Uterus (tissue), 3 donors: ENCODE measurements at regions not wholly inside any gene's neighbourhood (a gene's known extent, or its start where the extent isn't known, plus 50 kb on each side); places are given as distances from the start of the nearest gene placed in this dataset.

ENCODE experiments used
- DNase-seq, 2 donors: peaks; one replicate each; pipeline ENCODE4 v3.0.0-alpha.2; 2019 to 2020
- H3K27ac ChIP-seq, 2 donors: fragments of 200-600 bp; sonication (generic); 1 replicate in 1 of 2; 2 replicates in 1 of 2; pipeline ENCODE4 v1.5.1; 2016 to 2018
- H3K27me3 ChIP-seq, 2 donors: fragments of 200-600 bp; sonication (generic); one replicate each; pipeline ENCODE4 v1.5.1; 2018 to 2019; ENCODE audit warnings: control low read depth in 1 of 2
- H3K36me3 ChIP-seq, 2 donors: fragments of 200-600 bp; sonication (generic); one replicate each; pipeline ENCODE4 v1.5.1; 2019; ENCODE audit warnings: control low read depth in 1 of 2
- H3K4me1 ChIP-seq, 2 donors: fragments of 200-600 bp; sonication (generic); one replicate each; pipeline ENCODE4 v1.5.1; 2018 to 2019; ENCODE audit warnings: control low read depth in 1 of 2
- H3K4me3 ChIP-seq, 2 donors: fragments of 200-600 bp; sonication (generic); 1 replicate in 1 of 2; 2 replicates in 1 of 2; pipeline ENCODE4 v1.5.1; 2018 to 2019; ENCODE audit warnings: mild to moderate bottlenecking in 1 of 2
- H3K9me3 ChIP-seq, 2 donors: fragments of 200-600 bp; sonication (generic); one replicate each; pipeline ENCODE4 v1.5.1; 2019; ENCODE audit warnings: control low read depth in 1 of 2
- POLR2A ChIP-seq, 2 donors: fragments of 450-650 bp; IDR thresholded peaks; one replicate each; pipeline ENCODE4 v1.6.1; 2016; ENCODE audit warnings: antibody characterized with exemption in 2 of 2, mild to moderate bottlenecking in 1 of 2, moderate library complexity in 1 of 2
- intact Hi-C: fragments of 100-400 bp; cut with DNase I; formaldehyde crosslinking; loops from one replicate; pipeline ENCODE4 v1.15.1; 2023; ENCODE audit warnings: low total_unique reads
- TF ChIP-seq, protein P1 (sequence below), 4 experiments: fragments of 200-600 bp in 2 of 4; fragments of 450-650 bp in 2 of 4; sonication (generic) in 2 of 4; IDR thresholded peaks; one replicate each; pipeline ENCODE4 v1.5.1; 2016 to 2019; ENCODE audit warnings: antibody characterized with exemption in 4 of 4, mild to moderate bottlenecking in 2 of 4, moderate library complexity in 1 of 4
- donor health status: DM: yes; HTN: yes; CAD: no.

DNA sequence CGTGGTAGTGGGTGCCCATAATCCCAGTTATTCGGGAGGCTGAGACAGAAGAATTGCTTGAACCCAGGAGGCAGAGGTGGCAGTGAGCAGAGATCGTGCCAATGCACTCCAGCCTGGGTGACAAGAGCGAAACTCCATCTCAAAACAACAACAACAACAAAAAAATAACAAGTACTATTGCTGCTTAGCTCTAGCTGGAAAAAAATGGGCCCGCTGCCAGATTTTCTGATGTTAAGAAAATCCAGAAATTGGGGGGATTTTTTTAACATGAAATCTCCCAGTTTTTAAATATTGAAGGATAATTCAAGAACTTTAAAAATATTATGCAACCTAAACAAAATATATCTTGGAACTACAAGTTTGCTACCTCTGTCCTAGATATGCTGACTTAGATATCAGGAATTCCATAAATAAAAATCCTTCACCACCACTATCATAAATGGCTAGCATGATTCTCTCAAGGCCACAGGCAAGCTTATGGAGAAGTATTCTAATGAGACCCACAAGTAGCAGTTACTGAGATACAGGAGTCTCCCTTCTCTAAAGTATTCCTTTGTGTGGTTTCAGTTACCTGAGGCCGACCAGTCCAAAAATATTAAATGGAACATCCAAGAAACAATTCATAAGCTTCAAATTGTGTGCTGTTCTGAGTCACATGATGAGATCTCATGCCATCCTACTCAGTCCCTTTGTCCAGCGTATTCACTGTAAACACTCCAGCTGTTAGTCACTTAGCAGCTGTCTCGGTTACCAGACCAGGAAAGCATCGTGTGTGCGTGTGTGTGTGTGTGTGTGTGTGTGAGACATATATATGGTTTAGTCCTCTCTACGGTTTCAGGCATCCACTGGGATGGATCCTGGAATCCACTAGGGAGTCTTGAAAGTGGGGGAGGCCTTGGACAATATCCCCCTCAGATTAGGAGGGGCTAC is 277.2 kb downstream of the TBL1XR1 start:
- Histone ChIP-seq H3K9me3 (no peaks in the 10 kb centered on the region), H3K27me3 (no peaks in the 10 kb centered on the region), H3K27ac (no peak overlapping the region), H3K4me1 (no peaks in the 10 kb centered on the region), H3K4me3 (no peak overlapping the region), H3K36me3 (no peaks in the 10 kb centered on the region)
- no peak for TF ChIP-seq POLR2A (IDR thresholded peaks at IDR 0.05)
- TF ChIP-seq, protein P1, sequence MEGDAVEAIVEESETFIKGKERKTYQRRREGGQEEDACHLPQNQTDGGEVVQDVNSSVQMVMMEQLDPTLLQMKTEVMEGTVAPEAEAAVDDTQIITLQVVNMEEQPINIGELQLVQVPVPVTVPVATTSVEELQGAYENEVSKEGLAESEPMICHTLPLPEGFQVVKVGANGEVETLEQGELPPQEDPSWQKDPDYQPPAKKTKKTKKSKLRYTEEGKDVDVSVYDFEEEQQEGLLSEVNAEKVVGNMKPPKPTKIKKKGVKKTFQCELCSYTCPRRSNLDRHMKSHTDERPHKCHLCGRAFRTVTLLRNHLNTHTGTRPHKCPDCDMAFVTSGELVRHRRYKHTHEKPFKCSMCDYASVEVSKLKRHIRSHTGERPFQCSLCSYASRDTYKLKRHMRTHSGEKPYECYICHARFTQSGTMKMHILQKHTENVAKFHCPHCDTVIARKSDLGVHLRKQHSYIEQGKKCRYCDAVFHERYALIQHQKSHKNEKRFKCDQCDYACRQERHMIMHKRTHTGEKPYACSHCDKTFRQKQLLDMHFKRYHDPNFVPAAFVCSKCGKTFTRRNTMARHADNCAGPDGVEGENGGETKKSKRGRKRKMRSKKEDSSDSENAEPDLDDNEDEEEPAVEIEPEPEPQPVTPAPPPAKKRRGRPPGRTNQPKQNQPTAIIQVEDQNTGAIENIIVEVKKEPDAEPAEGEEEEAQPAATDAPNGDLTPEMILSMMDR (IDR thresholded peaks at IDR 0.05): no peak
- no peak for DNase-seq
- intact Hi-C loops: no loop called here

DNA sequence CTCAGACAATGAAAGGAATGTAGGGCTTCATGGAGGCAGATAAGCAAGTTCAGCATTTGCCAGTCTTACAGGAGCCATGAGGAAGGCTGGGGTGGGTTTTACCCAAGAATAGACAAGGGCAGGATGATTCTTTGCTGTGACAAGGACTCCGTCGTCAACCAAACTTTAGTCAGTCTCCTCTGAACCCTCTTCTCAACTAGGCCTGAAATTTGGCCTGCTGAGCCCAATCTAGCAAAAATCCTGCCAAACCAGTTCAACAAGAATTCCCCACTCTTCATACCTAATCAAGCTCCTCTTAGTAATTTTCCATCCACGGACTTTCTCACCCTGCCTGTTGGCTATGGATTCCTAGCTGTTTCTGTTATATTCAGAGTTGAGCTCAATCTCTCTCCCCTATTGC is 280.5 kb downstream of the TBL1XR1 start:
- DNase-seq: no peak
- no peaks in the 10 kb centered on the region for H3K9me3 ChIP-seq
- TF ChIP-seq POLR2A (IDR thresholded peaks at IDR 0.05): no peak
- TF ChIP-seq, protein P1 (IDR thresholded peaks at IDR 0.05): no peak
- no peak overlapping the region for H3K27ac ChIP-seq
- no peaks in the 10 kb centered on the region for H3K27me3 ChIP-seq
- intact Hi-C loops: no loop called here
- H3K4me1 ChIP-seq: no peaks in the 10 kb centered on the region
- no peak overlapping the region for H3K4me3 ChIP-seq
- no peaks in the 10 kb centered on the region for H3K36me3 ChIP-seq

DNA sequence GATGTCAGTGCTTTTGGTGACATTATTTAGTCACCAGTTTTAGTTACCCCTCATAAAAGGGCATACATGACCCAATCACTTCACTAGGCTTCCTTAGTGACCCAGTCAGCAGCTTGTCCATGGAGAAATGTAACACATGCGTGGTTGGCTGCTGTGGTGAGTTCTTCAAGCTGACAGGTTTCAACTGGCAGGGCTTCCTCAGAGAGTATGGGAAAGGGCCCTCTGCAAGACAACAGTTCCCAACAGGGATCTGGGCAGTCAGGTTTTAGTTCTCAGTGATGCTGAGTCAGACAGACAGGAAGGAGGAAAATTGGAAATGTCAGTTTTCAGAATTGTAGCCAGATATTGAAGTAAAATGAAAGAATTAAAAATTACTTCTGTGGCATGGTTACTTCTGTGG is 282.5 kb downstream of the TBL1XR1 start:
- Histone ChIP-seq H3K9me3 (no peaks in the 10 kb centered on the region), H3K27me3 (no peaks in the 10 kb centered on the region), H3K27ac (no peak overlapping the region), H3K36me3 (no peaks in the 10 kb centered on the region), H3K4me1 (no peaks in the 10 kb centered on the region), H3K4me3 (no peak overlapping the region)
- no peak for DNase-seq
- TF ChIP-seq, protein P1 (IDR thresholded peaks at IDR 0.05): no peak
- no peak for TF ChIP-seq POLR2A (IDR thresholded peaks at IDR 0.05)
- intact Hi-C loops: no loop called here

DNA sequence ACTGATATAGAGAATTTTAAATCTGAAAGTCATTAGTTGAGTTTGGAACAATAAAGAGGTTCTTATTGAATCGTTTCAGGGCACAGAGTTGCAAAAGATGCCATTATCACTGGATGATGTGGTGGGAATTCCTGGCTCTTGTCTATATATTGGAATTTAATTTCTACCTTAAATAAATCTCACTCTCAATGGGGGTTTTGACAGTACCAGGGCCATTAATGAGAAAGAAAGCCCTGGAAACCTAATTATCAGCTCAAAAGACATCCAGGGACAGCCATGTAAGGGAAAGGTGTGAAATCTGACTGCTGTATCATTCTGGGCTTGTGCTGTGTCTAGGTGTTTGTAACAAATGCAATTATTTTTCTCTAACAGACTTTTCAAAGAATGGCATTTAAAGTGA is 285.7 kb downstream of the TBL1XR1 start:
- no peak overlapping the region for H3K27ac ChIP-seq
- no peaks in the 10 kb centered on the region for H3K4me1 ChIP-seq
- no peaks in the 10 kb centered on the region for H3K36me3 ChIP-seq
- no peak for DNase-seq
- intact Hi-C loops: no loop called here
- no peaks in the 10 kb centered on the region for H3K9me3 ChIP-seq
- no peak overlapping the region for H3K4me3 ChIP-seq
- TF ChIP-seq, protein P1 (IDR thresholded peaks at IDR 0.05): no peak
- no peak for TF ChIP-seq POLR2A (IDR thresholded peaks at IDR 0.05)
- no peaks in the 10 kb centered on the region for H3K27me3 ChIP-seq

DNA sequence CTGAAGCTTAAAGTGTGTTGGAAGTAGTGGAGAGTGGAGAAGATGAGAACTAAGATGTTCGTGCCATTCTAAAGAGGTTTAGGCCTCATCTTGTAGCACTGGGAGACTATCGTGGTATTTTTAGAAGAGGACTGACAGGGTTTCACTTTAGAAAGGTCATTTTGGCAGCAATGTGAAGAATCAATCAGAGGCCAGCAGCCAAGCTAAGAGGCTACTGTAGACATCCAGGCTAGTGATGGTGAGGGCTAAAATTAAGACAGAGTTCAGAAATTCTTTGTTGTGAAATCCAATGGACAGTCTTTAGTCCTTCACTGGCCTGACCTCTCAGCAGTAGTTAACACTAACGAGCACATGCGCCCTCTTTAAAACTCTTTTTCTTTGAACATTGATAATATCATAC is 288.2 kb downstream of the TBL1XR1 start:
- Histone ChIP-seq H3K27me3 (no peaks in the 10 kb centered on the region), H3K4me3 (no peak overlapping the region), H3K9me3 (no peaks in the 10 kb centered on the region), H3K4me1 (no peaks in the 10 kb centered on the region), H3K36me3 (no peaks in the 10 kb centered on the region), H3K27ac (no peak overlapping the region)
- intact Hi-C loops: no loop called here
- no peak for TF ChIP-seq POLR2A (IDR thresholded peaks at IDR 0.05)
- TF ChIP-seq, protein P1 (IDR thresholded peaks at IDR 0.05): no peak
- no peak for DNase-seq
